Endothelial cell (in vitro differentiated cells): ENCODE measurements at regions not wholly inside any gene's neighbourhood (a gene's known extent, or its start where the extent isn't known, plus 50 kb on each side); places are given as distances from the start of the nearest gene placed in this dataset.

Experiments used
- DNase-seq: peaks from one replicate; pipeline ENCODE4 v3.0.0; 2021; ENCODE audit warnings: low spot score
- H3K27ac Mint-ChIP-seq: one replicate; pipeline ENCODE4 v1.8.0; 2021; ENCODE audit warnings: mixed read lengths, inconsistent platforms; ENCODE audit not compliant: unreplicated experiment
- H3K27me3 Mint-ChIP-seq: one replicate; pipeline ENCODE4 v1.8.0; 2021; ENCODE audit warnings: mild to moderate bottlenecking, moderate library complexity, mixed read lengths, inconsistent platforms; ENCODE audit not compliant: unreplicated experiment
- H3K36me3 Mint-ChIP-seq: one replicate; pipeline ENCODE4 v1.8.0; 2021; ENCODE audit warnings: mild to moderate bottlenecking, low read depth, mixed read lengths, inconsistent platforms; ENCODE audit not compliant: unreplicated experiment
- H3K4me1 Mint-ChIP-seq: one replicate; pipeline ENCODE4 v1.8.0; 2021; ENCODE audit warnings: mild to moderate bottlenecking, mixed read lengths, inconsistent platforms; ENCODE audit not compliant: unreplicated experiment
- H3K4me3 Mint-ChIP-seq: one replicate; pipeline ENCODE4 v1.8.0; 2021; ENCODE audit warnings: mild to moderate bottlenecking, mixed read lengths, inconsistent platforms; ENCODE audit not compliant: unreplicated experiment
- H3K9me3 Mint-ChIP-seq: one replicate; pipeline ENCODE4 v1.8.0; 2021; ENCODE audit warnings: mixed read lengths, inconsistent platforms; ENCODE audit not compliant: unreplicated experiment
- TF ChIP-seq, protein P1 (sequence below): fragments of 200-600 bp; sonication (generic); IDR thresholded peaks from one replicate; pipeline ENCODE4 v1.5.0; 2021; ENCODE audit warnings: antibody characterized with exemption; ENCODE audit not compliant: unreplicated experiment

DNA sequence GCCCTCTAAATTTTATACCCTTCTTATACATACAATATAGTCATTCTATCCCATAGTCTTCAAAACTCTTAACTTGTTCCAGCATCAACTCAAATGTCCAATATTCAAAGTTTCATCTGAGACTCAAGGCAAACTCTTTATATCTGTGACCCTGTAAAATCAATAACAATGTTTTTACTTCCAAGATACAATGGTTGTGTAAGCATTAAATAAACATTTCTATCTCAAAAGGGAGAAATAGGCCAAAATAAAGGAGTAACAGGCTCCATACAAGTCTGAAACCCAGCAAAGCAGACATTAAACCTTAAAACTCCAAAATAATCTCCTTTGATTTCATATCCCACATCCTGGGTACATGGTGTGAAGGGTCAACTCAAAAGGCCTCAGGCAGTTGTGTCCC lies 1299.1 kb downstream of the MRPL39 start:
- peaks cover 3% of the 10 kb centered on the region for H3K27me3 Mint-ChIP-seq
- no peak for DNase-seq
- H3K4me1 Mint-ChIP-seq: peaks cover 2% of the 10 kb centered on the region
- H3K36me3 Mint-ChIP-seq: no peaks in the 10 kb centered on the region
- TF ChIP-seq, protein P1, sequence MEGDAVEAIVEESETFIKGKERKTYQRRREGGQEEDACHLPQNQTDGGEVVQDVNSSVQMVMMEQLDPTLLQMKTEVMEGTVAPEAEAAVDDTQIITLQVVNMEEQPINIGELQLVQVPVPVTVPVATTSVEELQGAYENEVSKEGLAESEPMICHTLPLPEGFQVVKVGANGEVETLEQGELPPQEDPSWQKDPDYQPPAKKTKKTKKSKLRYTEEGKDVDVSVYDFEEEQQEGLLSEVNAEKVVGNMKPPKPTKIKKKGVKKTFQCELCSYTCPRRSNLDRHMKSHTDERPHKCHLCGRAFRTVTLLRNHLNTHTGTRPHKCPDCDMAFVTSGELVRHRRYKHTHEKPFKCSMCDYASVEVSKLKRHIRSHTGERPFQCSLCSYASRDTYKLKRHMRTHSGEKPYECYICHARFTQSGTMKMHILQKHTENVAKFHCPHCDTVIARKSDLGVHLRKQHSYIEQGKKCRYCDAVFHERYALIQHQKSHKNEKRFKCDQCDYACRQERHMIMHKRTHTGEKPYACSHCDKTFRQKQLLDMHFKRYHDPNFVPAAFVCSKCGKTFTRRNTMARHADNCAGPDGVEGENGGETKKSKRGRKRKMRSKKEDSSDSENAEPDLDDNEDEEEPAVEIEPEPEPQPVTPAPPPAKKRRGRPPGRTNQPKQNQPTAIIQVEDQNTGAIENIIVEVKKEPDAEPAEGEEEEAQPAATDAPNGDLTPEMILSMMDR: no peak
- peaks cover 8% of the 10 kb centered on the region for H3K9me3 Mint-ChIP-seq
- no peak overlapping the region for H3K27ac Mint-ChIP-seq
- H3K4me3 Mint-ChIP-seq: no peak overlapping the region

DNA sequence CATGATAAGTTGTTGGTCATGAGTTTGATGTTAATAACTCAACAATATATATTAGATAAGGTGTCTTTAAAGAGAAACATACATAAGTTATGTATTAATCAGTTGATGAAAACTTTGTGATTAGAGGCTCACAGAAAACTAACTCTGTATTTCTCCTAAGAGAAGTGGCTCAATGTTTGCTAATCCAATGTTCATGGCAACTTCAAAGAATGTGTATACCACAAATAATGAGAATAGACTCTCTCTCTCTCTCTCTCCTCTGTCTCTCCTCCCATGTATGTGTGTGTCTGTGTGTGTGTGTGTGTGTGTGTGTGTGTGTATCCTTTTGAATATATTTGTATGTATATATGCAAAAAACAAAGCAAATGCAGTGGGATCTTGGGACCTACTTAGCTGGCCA lies 1304.9 kb downstream of the MRPL39 start:
- Mint-ChIP-seq H3K27ac (no peak overlapping the region), H3K27me3 (no peaks in the 10 kb centered on the region), H3K4me1 (no peaks in the 10 kb centered on the region), H3K4me3 (no peak overlapping the region), H3K9me3 (no peaks in the 10 kb centered on the region), H3K36me3 (no peaks in the 10 kb centered on the region)
- DNase-seq: no peak
- TF ChIP-seq, protein P1: no peak

DNA sequence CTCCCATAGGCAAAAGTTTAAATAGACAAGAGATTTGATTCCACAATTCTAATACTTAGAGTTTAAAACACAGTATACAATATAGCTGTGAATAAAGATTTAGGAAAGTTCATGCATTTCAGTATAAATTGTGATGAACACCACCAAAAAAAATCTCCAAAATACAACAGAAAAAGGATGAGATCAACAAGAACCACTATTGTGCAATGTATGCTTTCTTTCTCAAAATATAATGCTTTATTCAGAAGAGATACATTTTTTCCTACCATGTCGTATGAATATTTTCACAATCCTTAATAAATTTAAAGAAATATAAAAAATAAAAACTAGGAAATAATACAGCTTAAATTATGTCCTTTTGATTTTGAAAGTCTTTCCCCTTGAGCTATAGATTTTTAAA lies 1309.2 kb downstream of the MRPL39 start:
- Mint-ChIP-seq H3K9me3 (no peaks in the 10 kb centered on the region), H3K27me3 (no peaks in the 10 kb centered on the region), H3K36me3 (no peaks in the 10 kb centered on the region), H3K27ac (no peak overlapping the region), H3K4me1 (no peaks in the 10 kb centered on the region), H3K4me3 (no peak overlapping the region)
- no peak for DNase-seq
- TF ChIP-seq, protein P1: no peak

DNA sequence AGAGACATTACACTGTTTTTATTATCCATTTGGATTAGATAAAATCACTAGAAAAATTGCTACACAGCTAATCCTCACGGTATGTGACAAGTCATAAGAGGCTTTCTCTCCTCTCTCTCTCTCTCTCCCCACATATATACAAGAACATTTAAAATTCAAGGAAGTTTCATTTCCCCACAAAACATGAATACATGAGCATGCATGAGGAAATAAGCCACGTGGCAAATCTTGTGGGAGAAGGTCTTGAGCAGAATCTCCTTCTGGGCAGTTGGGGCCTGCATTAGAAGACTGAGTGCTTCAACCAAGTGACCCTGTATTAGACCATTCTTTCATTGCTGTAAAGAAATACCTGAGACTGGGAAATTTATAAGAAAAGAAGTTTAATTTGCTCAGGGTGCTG lies 1313.1 kb downstream of the MRPL39 start:
- no peak for DNase-seq
- H3K27me3 Mint-ChIP-seq: no peaks in the 10 kb centered on the region
- no peak overlapping the region for H3K4me3 Mint-ChIP-seq
- no peaks in the 10 kb centered on the region for H3K9me3 Mint-ChIP-seq
- H3K4me1 Mint-ChIP-seq: no peaks in the 10 kb centered on the region
- TF ChIP-seq, protein P1: no peak
- no peaks in the 10 kb centered on the region for H3K36me3 Mint-ChIP-seq
- no peak overlapping the region for H3K27ac Mint-ChIP-seq

DNA sequence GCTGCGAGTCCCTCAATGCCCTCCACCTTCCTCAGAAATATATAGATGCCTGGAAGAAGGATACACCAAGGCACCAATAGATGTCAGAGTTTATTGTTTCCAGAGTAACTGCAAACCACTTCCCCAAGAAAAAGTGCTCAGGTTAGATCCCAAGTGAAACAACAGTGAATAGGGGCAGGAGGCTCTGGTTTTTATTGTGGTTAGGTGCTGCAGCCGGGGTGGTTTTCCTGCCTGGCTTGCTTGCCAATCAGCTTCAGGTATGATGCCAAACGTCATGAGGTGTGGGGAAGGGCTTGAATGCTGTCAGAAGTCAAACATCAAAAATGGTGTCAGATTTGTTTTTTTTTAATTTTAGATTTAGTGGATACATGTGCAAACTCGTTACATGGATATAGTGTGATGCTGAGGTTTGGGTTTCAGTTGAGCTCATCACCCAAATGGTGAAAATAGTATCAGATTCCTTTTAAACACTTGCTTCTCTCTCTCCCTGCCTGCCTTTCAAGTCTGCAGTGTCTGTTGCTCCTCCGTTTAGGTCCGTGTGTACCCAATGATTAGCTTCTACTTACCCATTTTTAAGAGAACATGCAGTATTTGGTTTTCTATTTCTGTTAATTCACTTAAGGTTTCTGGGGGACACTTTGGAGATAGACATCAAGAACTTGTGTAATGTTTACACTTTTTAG lies 1317.0 kb downstream of the MRPL39 start:
- Mint-ChIP-seq H3K27ac (no peak overlapping the region), H3K4me3 (no peak overlapping the region), H3K4me1 (no peaks in the 10 kb centered on the region), H3K27me3 (no peaks in the 10 kb centered on the region), H3K9me3 (no peaks in the 10 kb centered on the region), H3K36me3 (no peaks in the 10 kb centered on the region)
- DNase-seq: no peak
- TF ChIP-seq, protein P1: no peak
